ENCODE measurements at regions not wholly inside any gene's neighbourhood (a gene's known extent, or its start where the extent isn't known, plus 50 kb on each side); places are given as distances from the start of the nearest gene placed in this dataset.

GRCh38 chr4:124199755-124200154 is 512.8 kb downstream of the ANKRD50 start:
- DNase-seq, result no peak

- DNase-seq, result no peak
Measured at GRCh38 chr4:124201636-124202035, 510.9 kb downstream of the ANKRD50 start.

GRCh38 chr4:124202099-124202498 is 510.4 kb downstream of the ANKRD50 start:
- DNase-seq, result no peak

GRCh38 chr4:124203613-124204238 is 508.8 kb downstream of the ANKRD50 start:
- no peak for DNase-seq

- no peak for DNase-seq
Measured at GRCh38 chr4:124206779-124207605, 505.5 kb downstream of the ANKRD50 start.

GRCh38 chr4:124209211-124209610 is 503.3 kb downstream of the ANKRD50 start:
- no peak for DNase-seq

GRCh38 chr4:124209626-124210025 is 502.9 kb downstream of the ANKRD50 start:
- DNase-seq, result no peak

GRCh38 chr4:124210746-124211145 is 501.8 kb downstream of the ANKRD50 start:
- DNase-seq, result no peak

GRCh38 chr4:124212815-124213630 is 499.5 kb downstream of the ANKRD50 start:
- DNase-seq, result no peak

- no peak for DNase-seq
Measured at GRCh38 chr4:124219389-124219788, 493.1 kb downstream of the ANKRD50 start.

GRCh38 chr4:124224256-124224655 is 488.3 kb downstream of the ANKRD50 start:
- DNase-seq, result no peak

GRCh38 chr4:124227981-124228380 is 484.6 kb downstream of the ANKRD50 start:
- DNase-seq, result no peak

- DNase-seq, result no peak
Measured at GRCh38 chr4:124230268-124230667, 482.3 kb downstream of the ANKRD50 start.

GRCh38 chr4:124234771-124235170 is 477.8 kb downstream of the ANKRD50 start:
- DNase-seq, result no peak

GRCh38 chr4:124243671-124244366 is 468.7 kb downstream of the ANKRD50 start:
- no peak for DNase-seq

- DNase-seq, result no peak
Measured at GRCh38 chr4:124253080-124253479, 459.5 kb downstream of the ANKRD50 start.

GRCh38 chr4:124262211-124263179 is 450.0 kb downstream of the ANKRD50 start:
- peak; percentile 27 for DNase-seq

GRCh38 chr4:124265701-124266100 is 446.8 kb downstream of the ANKRD50 start:
- no peak for DNase-seq

GRCh38 chr4:124266721-124267120 is 445.8 kb downstream of the ANKRD50 start:
- no peak for DNase-seq

GRCh38 chr4:124276461-124276860 is 436.1 kb downstream of the ANKRD50 start:
- DNase-seq, result no peak

GRCh38 chr4:124277691-124278090 is 434.8 kb downstream of the ANKRD50 start:
- no peak for DNase-seq

GRCh38 chr4:124278477-124278876 is 434.1 kb downstream of the ANKRD50 start:
- DNase-seq, result no peak

All from CD4-positive, alpha-beta T cell treated with Interleukin-12 subunit alpha and Interleukin-12 subunit beta, for 1 hour (primary cell).